ENCODE measurements at regions not wholly inside any gene's neighbourhood (a gene's known extent, or its start where the extent isn't known, plus 50 kb on each side); places are given as distances from the start of the nearest gene placed in this dataset.

DNA sequence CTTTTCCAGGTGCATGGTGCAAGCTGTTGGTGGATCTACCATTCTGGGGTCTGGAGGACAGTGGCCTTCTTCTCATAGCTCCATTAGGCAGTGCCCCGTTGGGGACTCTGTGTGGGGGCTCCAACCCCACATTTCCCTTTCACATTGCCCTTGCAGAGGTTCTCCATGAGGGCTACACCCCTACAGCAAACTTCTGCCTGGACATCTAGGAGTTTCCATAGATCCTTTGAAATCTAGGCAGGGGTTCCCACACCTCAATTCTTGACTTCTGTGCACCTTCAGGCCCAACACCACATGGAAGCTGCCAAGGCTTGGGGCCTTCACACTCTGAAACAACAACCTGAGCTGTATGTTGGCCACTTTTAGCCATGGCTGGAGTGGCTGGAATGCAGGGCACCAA, 282.8 kb upstream of the SASH1 start:
- Histone ChIP-seq H3K27ac (no peak overlapping the region), H3K4me3 (no peak overlapping the region), H3K27me3 (no peaks in the 10 kb centered on the region), H3K4me1 (no peaks in the 10 kb centered on the region), H3K36me3 (no peaks in the 10 kb centered on the region), H3K9me3 (peaks cover 9 to 24% of the 10 kb centered on the region in 2 donors)
- intact Hi-C loops (cut with DNase I; ENCODE audit: low total_unique reads), result no loop called here
- no peak for TF ChIP-seq CTCF (IDR thresholded peaks at IDR 0.05)
- DNase-seq (ENCODE audit: low spot score in 2 of 2), result no peak

DNA sequence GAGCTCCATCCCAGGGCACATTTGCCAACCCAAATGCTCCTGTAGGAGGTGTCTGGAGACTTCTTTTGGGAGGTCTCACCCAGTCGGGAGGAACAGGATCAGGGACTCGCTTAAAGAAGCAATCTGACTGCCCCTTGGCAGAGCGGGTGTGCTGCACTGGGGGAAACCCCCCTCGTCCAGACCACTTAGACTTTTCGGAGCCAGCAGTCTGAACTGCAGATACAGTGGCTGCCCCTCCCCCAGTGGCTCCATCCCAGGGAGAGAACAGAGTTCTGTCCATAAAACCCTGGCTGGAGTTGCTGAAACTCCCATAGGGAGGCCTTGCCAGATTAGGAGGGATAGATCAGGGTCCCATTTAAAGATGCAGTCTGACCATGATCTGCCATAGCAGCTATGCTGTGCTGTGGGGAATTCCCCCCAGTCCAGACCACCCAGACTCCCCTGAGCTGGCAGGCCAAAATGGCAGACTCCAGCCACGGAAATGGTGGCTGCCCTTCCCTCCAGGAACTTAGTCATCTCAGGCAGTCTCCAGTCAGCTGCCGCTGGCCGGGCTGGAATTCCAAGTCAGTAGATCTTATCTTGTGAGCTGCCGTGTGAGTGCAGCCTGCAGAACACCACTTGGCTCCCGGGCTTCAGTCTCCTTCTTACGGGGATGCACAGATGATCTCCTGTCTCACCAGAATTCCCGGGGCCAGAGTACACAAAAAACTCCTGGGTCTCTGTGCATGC, 278.1 kb upstream of the SASH1 start:
- H3K27me3 ChIP-seq, result no peaks in the 10 kb centered on the region
- no peak for DNase-seq (ENCODE audit: low spot score in 2 of 2)
- H3K27ac ChIP-seq, result peak overlapping the region in 1 of 2 donors; percentile 38
- intact Hi-C loops (cut with DNase I; ENCODE audit: low total_unique reads), result no loop called here
- no peak overlapping the region for H3K4me3 ChIP-seq
- H3K9me3 ChIP-seq, result peaks cover 7 to 17% of the 10 kb centered on the region in 2 donors
- no peaks in the 10 kb centered on the region for H3K36me3 ChIP-seq
- no peaks in the 10 kb centered on the region for H3K4me1 ChIP-seq
- TF ChIP-seq CTCF (IDR thresholded peaks at IDR 0.05) (no peak), POLR2A (IDR thresholded peaks at IDR 0.05) (no peak), POLR2AphosphoS5 (IDR thresholded peaks at IDR 0.05) (no peak)

DNA sequence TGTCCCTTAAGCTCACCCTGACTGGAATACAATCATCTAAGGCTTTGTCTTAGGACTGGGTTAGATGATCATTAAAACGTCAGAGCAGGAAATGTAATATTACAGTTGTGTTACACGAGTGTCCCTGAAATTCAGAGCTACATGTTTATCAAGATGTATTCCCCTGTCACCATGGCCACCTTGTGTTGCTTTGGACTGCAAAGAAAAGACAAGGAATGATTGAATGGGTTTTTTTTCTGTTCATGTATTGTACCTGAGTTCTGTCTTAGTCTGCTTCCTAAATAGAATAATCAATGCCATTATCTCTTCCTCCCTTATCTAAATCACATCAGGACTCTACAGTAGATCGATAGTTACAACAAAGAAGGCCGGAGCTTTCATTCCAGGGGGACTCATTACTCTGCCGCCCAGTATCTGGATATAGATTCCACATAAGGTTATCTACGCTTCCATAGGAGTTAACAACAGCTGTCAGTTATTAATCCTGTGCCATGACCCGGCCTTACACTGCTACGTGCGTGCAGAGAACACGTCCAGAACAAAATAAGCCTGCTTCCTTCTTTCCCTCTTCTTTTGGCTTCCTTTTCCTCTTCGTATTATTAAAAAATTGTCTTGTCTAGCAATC, 274.1 kb upstream of the SASH1 start:
- no peak for TF ChIP-seq CTCF (IDR thresholded peaks at IDR 0.05)
- no peak for TF ChIP-seq POLR2A (IDR thresholded peaks at IDR 0.05)
- TF ChIP-seq POLR2AphosphoS5 (IDR thresholded peaks at IDR 0.05), result no peak
- H3K36me3 ChIP-seq, result no peaks in the 10 kb centered on the region
- no peaks in the 10 kb centered on the region for H3K4me1 ChIP-seq
- H3K27ac ChIP-seq, result peak overlapping the region; percentile 25 to 40
- peaks cover 0 to 2% of the 10 kb centered on the region in 2 donors for H3K9me3 ChIP-seq
- DNase-seq (ENCODE audit: low spot score in 2 of 2), result no peak
- H3K27me3 ChIP-seq, result no peaks in the 10 kb centered on the region
- no peak overlapping the region for H3K4me3 ChIP-seq
- intact Hi-C loops (cut with DNase I; ENCODE audit: low total_unique reads), result no loop called here

DNA sequence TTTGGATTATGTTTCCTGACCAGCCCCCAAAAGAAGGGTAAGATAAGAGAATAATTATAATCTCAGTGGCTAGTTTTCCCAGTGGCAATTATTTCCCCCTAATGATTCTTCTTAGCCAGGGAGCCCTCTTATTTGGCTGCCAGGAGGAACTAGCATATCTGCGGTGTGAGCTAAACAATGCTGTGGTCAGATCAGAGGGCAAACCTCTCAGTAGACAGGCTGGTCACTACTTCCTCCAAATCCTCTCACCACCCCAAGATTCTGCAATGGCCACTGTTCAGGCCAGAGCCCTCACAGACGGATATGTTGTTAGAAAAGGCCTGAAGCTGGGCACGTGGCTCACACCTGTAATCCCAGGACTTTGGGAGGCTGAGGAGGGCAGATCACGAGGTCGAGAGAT, 273.4 kb upstream of the SASH1 start:
- DNase-seq (ENCODE audit: low spot score in 2 of 2), result no peak
- Histone ChIP-seq H3K27me3 (no peaks in the 10 kb centered on the region), H3K27ac (peak overlapping the region; percentile 5 to 12), H3K4me1 (no peaks in the 10 kb centered on the region), H3K4me3 (no peak overlapping the region), H3K36me3 (no peaks in the 10 kb centered on the region), H3K9me3 (no peaks in the 10 kb centered on the region)
- intact Hi-C loops (cut with DNase I; ENCODE audit: low total_unique reads), result no loop called here
- TF ChIP-seq POLR2AphosphoS5 (IDR thresholded peaks at IDR 0.05), result no peak
- no peak for TF ChIP-seq POLR2A (IDR thresholded peaks at IDR 0.05)
- no peak for TF ChIP-seq CTCF (IDR thresholded peaks at IDR 0.05)

GRCh38 chr6:148074291-148074690, 268.3 kb upstream of the SASH1 start:
- intact Hi-C loops (cut with DNase I; ENCODE audit: low total_unique reads), result no loop called here
- no peaks in the 10 kb centered on the region for H3K4me1 ChIP-seq

More at GRCh38 chr6:148074291-148074690, 268.3 kb upstream of the SASH1 start:
- DNase-seq (ENCODE audit: low spot score in 2 of 2), result no peak
- H3K27me3 ChIP-seq, result no peaks in the 10 kb centered on the region
- TF ChIP-seq POLR2A (IDR thresholded peaks at IDR 0.05), result no peak
- no peak for TF ChIP-seq POLR2AphosphoS5 (IDR thresholded peaks at IDR 0.05)
- TF ChIP-seq CTCF (IDR thresholded peaks at IDR 0.05), result no peak
- H3K27ac ChIP-seq, result no peak overlapping the region
- no peak overlapping the region for H3K4me3 ChIP-seq
- no peaks in the 10 kb centered on the region for H3K36me3 ChIP-seq
- H3K9me3 ChIP-seq, result no peaks in the 10 kb centered on the region

All from breast epithelium (tissue), 4 donors.